ENCODE measurements at regions not wholly inside any gene's neighbourhood (a gene's known extent, or its start where the extent isn't known, plus 50 kb on each side); places are given as distances from the start of the nearest gene placed in this dataset.

DNA sequence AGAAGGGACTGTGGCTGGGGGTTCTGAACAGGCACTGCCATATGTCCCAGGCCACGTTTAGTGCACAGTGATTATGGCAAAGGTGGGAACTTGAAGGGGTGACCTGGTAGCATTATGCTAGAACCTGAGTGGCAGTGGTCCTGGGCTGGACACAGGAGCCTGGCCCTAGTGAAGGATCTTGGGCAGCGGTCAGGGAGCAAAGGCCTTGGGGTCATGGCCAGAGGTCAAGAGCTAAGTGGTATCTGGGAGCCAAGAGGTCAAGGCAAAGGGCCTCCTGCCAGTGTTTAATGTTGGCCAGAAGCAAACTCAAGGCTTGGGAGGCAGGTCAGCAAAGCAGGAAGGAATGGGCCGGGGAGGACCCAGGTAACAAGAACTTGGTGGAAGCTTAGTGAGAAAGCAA, 254.5 kb downstream of the CDH26 start:
- Histone ChIP-seq H3K9me2 (replicated peaks; ENCODE audit: insufficient read depth, low read length) (no peaks in the 10 kb centered on the region), H3F3A (ENCODE audit: insufficient read depth, low read length) (no peaks in the 10 kb centered on the region), H3K79me2 (ENCODE audit: low read length) (no peaks in the 10 kb centered on the region), H3K4me3 (ENCODE audit: low read length) (no peak overlapping the region), H3K4me2 (ENCODE audit: low read depth, low read length) (no peak overlapping the region), H3K27ac (ENCODE audit: low read length) (no peak overlapping the region), H3K9ac (ENCODE audit: low read length) (no peak overlapping the region), H3K27me3 (replicated peaks; ENCODE audit: insufficient read depth, low read length) (no peaks in the 10 kb centered on the region), H2AFZ (ENCODE audit: low read length) (no peak overlapping the region), H4K20me1 (ENCODE audit: insufficient read depth, low read length) (no peaks in the 10 kb centered on the region), H3K9me3 (replicated peaks; ENCODE audit: insufficient read depth, low read length) (no peaks in the 10 kb centered on the region), H3K36me3 (replicated peaks; ENCODE audit: insufficient read depth, low read length) (no peaks in the 10 kb centered on the region), H3K4me1 (ENCODE audit: low read length) (no peaks in the 10 kb centered on the region)
- TF ChIP-seq, protein P1, sequence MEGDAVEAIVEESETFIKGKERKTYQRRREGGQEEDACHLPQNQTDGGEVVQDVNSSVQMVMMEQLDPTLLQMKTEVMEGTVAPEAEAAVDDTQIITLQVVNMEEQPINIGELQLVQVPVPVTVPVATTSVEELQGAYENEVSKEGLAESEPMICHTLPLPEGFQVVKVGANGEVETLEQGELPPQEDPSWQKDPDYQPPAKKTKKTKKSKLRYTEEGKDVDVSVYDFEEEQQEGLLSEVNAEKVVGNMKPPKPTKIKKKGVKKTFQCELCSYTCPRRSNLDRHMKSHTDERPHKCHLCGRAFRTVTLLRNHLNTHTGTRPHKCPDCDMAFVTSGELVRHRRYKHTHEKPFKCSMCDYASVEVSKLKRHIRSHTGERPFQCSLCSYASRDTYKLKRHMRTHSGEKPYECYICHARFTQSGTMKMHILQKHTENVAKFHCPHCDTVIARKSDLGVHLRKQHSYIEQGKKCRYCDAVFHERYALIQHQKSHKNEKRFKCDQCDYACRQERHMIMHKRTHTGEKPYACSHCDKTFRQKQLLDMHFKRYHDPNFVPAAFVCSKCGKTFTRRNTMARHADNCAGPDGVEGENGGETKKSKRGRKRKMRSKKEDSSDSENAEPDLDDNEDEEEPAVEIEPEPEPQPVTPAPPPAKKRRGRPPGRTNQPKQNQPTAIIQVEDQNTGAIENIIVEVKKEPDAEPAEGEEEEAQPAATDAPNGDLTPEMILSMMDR (IDR thresholded peaks at IDR 0.05; ENCODE audit: low read length): no peak
- no peak for TF ChIP-seq EZH2 (optimal IDR thresholded peaks at IDR 0.05; ENCODE audit: low read depth, low read length)
- TF ChIP-seq EZH2phosphoT487 (IDR thresholded peaks at IDR 0.05; ENCODE audit: low read length): no peak
- no peak for DNase-seq

DNA sequence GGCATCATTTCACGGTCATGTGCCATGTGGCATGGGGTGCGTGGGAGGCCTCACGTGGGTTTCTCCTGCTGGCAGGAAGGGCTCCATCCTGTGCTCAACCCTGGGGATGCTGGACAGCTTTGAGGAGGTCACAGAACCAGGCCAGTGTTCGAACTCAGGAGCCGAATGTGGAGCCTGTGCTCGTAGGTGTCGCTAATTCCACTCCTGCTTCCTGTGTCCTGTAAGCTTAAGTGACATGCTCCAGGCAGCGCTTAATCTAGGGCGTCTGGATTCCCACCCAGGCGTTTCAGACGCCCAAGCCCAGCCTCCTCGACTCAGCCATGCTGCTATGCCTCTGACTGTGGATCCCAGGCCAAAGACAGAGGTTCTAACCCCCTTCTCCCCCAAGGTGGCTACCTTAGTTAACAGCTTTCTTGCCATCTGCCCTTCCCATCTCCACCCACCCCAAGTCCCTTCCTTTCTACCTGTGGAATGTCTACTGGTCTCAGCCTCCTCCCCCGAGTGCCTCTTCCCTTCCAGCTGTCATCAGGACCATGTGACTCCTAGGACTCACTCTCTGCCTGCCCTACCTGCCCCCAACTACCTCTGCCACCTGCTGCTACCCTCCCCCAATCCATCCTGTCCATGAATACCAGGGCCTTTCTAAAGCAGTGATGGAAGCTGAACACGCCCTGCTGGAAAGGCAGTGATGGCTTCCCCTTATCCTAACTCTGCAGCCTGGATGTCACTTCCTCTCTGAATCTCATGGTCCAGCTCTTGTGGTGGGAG, 255.1 kb downstream of the CDH26 start:
- Histone ChIP-seq H3K9me2 (replicated peaks; ENCODE audit: insufficient read depth, low read length) (no peaks in the 10 kb centered on the region), H3K79me2 (ENCODE audit: low read length) (no peaks in the 10 kb centered on the region), H3K27ac (ENCODE audit: low read length) (no peak overlapping the region), H2AFZ (ENCODE audit: low read length) (no peak overlapping the region), H3F3A (ENCODE audit: insufficient read depth, low read length) (no peaks in the 10 kb centered on the region), H3K27me3 (replicated peaks; ENCODE audit: insufficient read depth, low read length) (no peaks in the 10 kb centered on the region), H3K9me3 (replicated peaks; ENCODE audit: insufficient read depth, low read length) (no peaks in the 10 kb centered on the region), H3K9ac (ENCODE audit: low read length) (no peak overlapping the region), H3K4me1 (ENCODE audit: low read length) (no peaks in the 10 kb centered on the region), H3K4me3 (ENCODE audit: low read length) (no peak overlapping the region), H3K4me2 (ENCODE audit: low read depth, low read length) (no peak overlapping the region), H4K20me1 (ENCODE audit: insufficient read depth, low read length) (no peaks in the 10 kb centered on the region), H3K36me3 (replicated peaks; ENCODE audit: insufficient read depth, low read length) (no peaks in the 10 kb centered on the region)
- TF ChIP-seq EZH2 (optimal IDR thresholded peaks at IDR 0.05; ENCODE audit: low read depth, low read length) (no peak), EZH2phosphoT487 (IDR thresholded peaks at IDR 0.05; ENCODE audit: low read length) (no peak)
- TF ChIP-seq, protein P1 (IDR thresholded peaks at IDR 0.05; ENCODE audit: low read length): no peak
- DNase-seq: no peak

DNA sequence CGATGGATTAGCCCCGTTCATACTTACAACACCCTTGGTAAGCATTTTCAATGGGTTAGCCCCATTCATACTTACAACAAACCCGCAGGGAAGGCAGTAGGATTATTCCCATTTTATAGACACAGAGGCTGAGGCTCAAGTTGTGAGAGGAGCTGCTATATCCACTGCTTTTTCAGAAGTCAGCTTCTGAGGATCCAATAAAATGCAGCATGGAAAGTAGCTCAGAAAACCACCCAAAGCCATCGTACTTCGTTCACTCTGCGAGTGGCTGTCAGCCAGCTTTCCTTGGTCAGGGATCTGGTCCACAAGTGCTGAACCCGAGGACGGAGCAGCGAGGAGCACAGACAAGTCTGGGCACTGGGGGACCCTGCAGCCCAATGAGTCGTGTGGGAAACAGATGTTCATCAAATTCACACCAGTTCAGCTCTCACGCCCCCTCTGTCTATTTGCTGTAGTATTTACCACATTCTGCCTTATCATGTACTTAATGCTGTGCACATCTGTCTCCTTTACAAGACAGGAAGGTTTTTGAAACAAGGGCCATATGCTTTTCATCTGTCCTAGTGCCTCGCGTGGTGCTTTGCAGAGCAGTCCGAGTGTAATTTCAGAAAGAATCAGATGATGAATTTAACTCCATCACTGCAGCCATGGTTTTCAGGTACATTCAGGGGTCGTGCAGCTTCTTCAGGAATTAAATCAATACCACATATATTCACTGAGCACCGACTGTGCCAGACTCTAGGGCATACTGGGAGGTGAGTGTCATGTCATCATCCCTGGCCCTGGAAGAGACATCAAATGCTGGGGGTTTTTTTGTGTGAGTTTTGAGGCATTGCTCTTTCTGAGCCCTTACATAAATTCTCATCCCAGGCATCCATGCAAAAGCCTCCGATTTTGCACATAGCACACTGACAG, 256.9 kb downstream of the CDH26 start:
- no peak overlapping the region for H3K27ac ChIP-seq (ENCODE audit: low read length)
- no peaks in the 10 kb centered on the region for H3K36me3 ChIP-seq (replicated peaks; ENCODE audit: insufficient read depth, low read length)
- H2AFZ ChIP-seq (ENCODE audit: low read length): no peak overlapping the region
- no peaks in the 10 kb centered on the region for H3F3A ChIP-seq (ENCODE audit: insufficient read depth, low read length)
- DNase-seq: no peak
- H3K4me3 ChIP-seq (ENCODE audit: low read length): no peak overlapping the region
- H3K27me3 ChIP-seq (replicated peaks; ENCODE audit: insufficient read depth, low read length): no peaks in the 10 kb centered on the region
- H3K4me2 ChIP-seq (ENCODE audit: low read depth, low read length): no peak overlapping the region
- no peaks in the 10 kb centered on the region for H3K9me3 ChIP-seq (replicated peaks; ENCODE audit: insufficient read depth, low read length)
- no peaks in the 10 kb centered on the region for H3K79me2 ChIP-seq (ENCODE audit: low read length)
- TF ChIP-seq, protein P1 (IDR thresholded peaks at IDR 0.05; ENCODE audit: low read length): no peak
- TF ChIP-seq EZH2phosphoT487 (IDR thresholded peaks at IDR 0.05; ENCODE audit: low read length): no peak
- TF ChIP-seq EZH2 (optimal IDR thresholded peaks at IDR 0.05; ENCODE audit: low read depth, low read length): no peak
- H3K9me2 ChIP-seq (replicated peaks; ENCODE audit: insufficient read depth, low read length): no peaks in the 10 kb centered on the region
- no peak overlapping the region for H3K9ac ChIP-seq (ENCODE audit: low read length)
- no peaks in the 10 kb centered on the region for H4K20me1 ChIP-seq (ENCODE audit: insufficient read depth, low read length)
- H3K4me1 ChIP-seq (ENCODE audit: low read length): no peaks in the 10 kb centered on the region
